ENCODE measurements at regions not wholly inside any gene's neighbourhood (a gene's known extent, or its start where the extent isn't known, plus 50 kb on each side); places are given as distances from the start of the nearest gene placed in this dataset.

DNA sequence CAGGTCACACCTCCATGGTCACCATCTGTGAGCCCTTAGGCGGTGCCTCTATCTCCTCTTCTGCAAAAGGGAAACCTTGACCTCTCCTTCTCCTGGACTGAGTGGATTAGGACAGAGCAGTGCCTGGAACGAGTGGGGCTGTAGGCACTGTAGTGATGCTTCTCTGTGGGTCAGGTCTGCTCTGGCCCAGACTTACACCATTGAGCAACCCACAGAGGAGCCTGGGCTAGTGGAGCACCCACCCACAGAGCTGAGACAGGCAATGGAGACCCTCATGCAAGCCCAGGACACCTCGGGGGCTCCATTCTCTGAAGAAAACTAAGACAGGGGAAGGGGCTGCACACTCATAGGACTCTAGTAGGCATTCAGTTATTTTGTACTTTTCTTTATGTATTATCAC lies 400.6 kb downstream of the GADD45G start (continued):
- no peak for TF ChIP-seq ASH2L (IDR thresholded peaks at IDR 0.05; ENCODE audit: borderline replicate concordance, low read depth)
- TF ChIP-seq, protein P1, sequence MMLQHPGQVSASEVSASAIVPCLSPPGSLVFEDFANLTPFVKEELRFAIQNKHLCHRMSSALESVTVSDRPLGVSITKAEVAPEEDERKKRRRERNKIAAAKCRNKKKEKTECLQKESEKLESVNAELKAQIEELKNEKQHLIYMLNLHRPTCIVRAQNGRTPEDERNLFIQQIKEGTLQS (IDR thresholded peaks at IDR 0.05; ENCODE audit: borderline replicate concordance, extremely low read depth, low read depth, low read length): no peak
- TF ChIP-seq, protein P2, sequence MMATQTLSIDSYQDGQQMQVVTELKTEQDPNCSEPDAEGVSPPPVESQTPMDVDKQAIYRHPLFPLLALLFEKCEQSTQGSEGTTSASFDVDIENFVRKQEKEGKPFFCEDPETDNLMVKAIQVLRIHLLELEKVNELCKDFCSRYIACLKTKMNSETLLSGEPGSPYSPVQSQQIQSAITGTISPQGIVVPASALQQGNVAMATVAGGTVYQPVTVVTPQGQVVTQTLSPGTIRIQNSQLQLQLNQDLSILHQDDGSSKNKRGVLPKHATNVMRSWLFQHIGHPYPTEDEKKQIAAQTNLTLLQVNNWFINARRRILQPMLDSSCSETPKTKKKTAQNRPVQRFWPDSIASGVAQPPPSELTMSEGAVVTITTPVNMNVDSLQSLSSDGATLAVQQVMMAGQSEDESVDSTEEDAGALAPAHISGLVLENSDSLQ (IDR thresholded peaks at IDR 0.05): no peak

DNA sequence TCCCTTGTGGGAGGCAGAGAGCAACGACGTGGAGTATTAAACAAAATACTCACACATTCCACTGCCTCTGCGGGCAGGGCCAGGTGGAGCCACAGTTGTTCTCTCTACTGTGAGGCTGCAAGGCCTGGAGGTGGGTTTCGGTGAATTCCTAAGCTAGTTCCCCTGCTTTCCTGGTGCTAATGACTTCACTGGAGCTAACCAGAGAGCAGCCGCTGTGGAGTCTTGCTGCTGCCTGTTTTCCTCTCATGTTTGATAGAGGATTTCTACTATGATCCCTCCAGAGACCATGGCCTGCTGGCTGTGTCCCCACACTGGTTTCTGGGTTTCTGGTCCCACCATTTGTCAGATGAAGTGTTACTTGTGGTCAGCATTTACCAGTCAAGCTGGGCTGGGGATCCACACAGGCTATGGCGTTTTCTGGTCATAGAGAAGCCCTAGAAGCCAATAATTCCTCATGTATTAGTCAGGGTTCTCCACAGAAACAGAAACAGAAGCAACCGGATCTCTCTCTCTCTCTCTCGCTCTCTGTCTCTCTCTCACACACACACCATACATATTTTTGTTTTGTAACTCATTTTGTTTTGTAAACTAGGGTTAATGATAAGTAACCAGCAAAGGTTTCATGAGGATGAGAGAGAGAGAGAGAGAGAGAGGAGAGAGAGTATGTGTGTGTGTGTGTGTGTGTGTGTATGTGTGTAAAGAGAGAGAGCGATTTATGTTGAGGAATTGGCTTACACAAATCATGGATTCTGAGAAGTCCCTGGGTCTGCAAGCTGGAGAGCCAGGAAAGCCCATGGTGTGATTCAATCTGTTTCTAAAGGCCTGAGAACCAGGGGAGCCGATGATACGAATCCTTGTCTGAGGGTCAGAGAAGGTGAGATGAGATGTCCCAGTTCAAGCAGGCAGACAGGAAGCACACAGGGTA lies 403.0 kb downstream of the GADD45G start:
- no peak overlapping the region for H3K4me3 ChIP-seq
- H3K79me2 ChIP-seq (ENCODE audit: control insufficient read depth, insufficient read depth, low read length): no peaks in the 10 kb centered on the region
- no peak overlapping the region for H3K27ac ChIP-seq (ENCODE audit: control insufficient read depth, insufficient read depth)
- TF ChIP-seq WRNIP1 (IDR thresholded peaks at IDR 0.05; ENCODE audit: borderline replicate concordance, low read depth, low read length): no peak
- TF ChIP-seq PAX8 (IDR thresholded peaks at IDR 0.05): no peak
- no peak for TF ChIP-seq EED (IDR thresholded peaks at IDR 0.05; ENCODE audit: low read depth)
- TF ChIP-seq YBX1 (IDR thresholded peaks at IDR 0.05): no peak
- TF ChIP-seq NR2F1 (conservative IDR thresholded peaks at IDR 0.05): no peak
- TF ChIP-seq SREBF2 (IDR thresholded peaks at IDR 0.05; ENCODE audit: low read length): no peak
- TF ChIP-seq, protein P3, sequence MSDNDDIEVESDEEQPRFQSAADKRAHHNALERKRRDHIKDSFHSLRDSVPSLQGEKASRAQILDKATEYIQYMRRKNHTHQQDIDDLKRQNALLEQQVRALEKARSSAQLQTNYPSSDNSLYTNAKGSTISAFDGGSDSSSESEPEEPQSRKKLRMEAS (IDR thresholded peaks at IDR 0.05; ENCODE audit: low read depth, low read length): no peak
- TF ChIP-seq MXI1 (IDR thresholded peaks at IDR 0.05; ENCODE audit: low read depth, low read length): no peak
- TF ChIP-seq TCF3 (IDR thresholded peaks at IDR 0.05; ENCODE audit: borderline replicate concordance, insufficient read depth, low read depth, low read length): no peak
- no peak for TF ChIP-seq NFYB (IDR thresholded peaks at IDR 0.05; ENCODE audit: insufficient read depth, low read depth, low read length)
- no peak for TF ChIP-seq GATAD2B (conservative IDR thresholded peaks at IDR 0.05; ENCODE audit: low read depth)
- TF ChIP-seq BACH1 (IDR thresholded peaks at IDR 0.05; ENCODE audit: borderline replicate concordance): no peak
- TF ChIP-seq ZNF622 (IDR thresholded peaks at IDR 0.05): no peak
- TF ChIP-seq, protein P4, sequence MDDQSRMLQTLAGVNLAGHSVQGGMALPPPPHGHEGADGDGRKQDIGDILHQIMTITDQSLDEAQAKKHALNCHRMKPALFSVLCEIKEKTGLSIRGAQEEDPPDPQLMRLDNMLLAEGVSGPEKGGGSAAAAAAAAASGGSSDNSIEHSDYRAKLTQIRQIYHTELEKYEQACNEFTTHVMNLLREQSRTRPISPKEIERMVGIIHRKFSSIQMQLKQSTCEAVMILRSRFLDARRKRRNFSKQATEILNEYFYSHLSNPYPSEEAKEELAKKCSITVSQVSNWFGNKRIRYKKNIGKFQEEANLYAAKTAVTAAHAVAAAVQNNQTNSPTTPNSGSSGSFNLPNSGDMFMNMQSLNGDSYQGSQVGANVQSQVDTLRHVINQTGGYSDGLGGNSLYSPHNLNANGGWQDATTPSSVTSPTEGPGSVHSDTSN (IDR thresholded peaks at IDR 0.05; ENCODE audit: insufficient replicate concordance, low read depth, low read length): no peak
- TF ChIP-seq JUNB (IDR thresholded peaks at IDR 0.05): no peak
- TF ChIP-seq POLR2AphosphoS5 (IDR thresholded peaks at IDR 0.05; ENCODE audit: low read length): no peak
- no peak for FAIRE-seq
- H4K20me1 ChIP-seq (ENCODE audit: control insufficient read depth, insufficient read depth): no peaks in the 10 kb centered on the region
- ATAC-seq: no peak
- intact Hi-C loops (cut with micrococcal nuclease; ENCODE audit: unreplicated experiment): no loop called here
- no TSS peak for BruUV-seq (replicated peaks)
- no peaks in the 10 kb centered on the region for H3K4me1 ChIP-seq (ENCODE audit: control insufficient read depth, insufficient read depth, low read length)
- no peaks in the 10 kb centered on the region for H3K36me3 ChIP-seq (ENCODE audit: control insufficient read depth in 2 of 2, insufficient read depth in 2 of 2, low read length in 1 of 2)
- H3K27me3 ChIP-seq (replicated peaks in 1 of 2; ENCODE audit: control insufficient read depth in 2 of 2, insufficient read depth in 2 of 2, low read length in 1 of 2): no peaks in the 10 kb centered on the region
- no peak overlapping the region for H3K4me2 ChIP-seq (ENCODE audit: control insufficient read depth, insufficient read depth)
- ChIA-PET SMC1A (ENCODE audit: uncharacterized antibody, unreplicated experiment) (interaction anchor here (1.0 kb wide), 1 partner anchor 405 kb away, joined by 6 read pairs; no protein-coding TSS in a partner anchor), POLR2A (interaction anchor here (0.6 kb wide), 1 partner anchor 77 kb away, joined by 3 read pairs; no protein-coding TSS in a partner anchor), CTCF (interaction anchor here (1.3 kb wide), 1 partner anchor 410 kb away, joined by 3 read pairs; no protein-coding TSS in a partner anchor), RAD21 (ENCODE audit: unreplicated experiment) (no interaction called here)
- WGBS (ENCODE audit: insufficient coverage, insufficient replicate concordance, low lambda C conversion rate, missing lambda C conversion rate): 50% methylated on average over 11 of the region's 11 CpGs
- no peak overlapping the region for H2AFZ ChIP-seq (ENCODE audit: control insufficient read depth, low read depth, low read length)
- in situ Hi-C loops (cut with MboI): no loop called here
- H3K9me3 ChIP-seq (replicated peaks; ENCODE audit: control insufficient read depth, insufficient read depth, low read length): no peaks in the 10 kb centered on the region; the same call in 2 of the 3 replicates
- H3K9ac ChIP-seq (ENCODE audit: control insufficient read depth, insufficient read depth, low read length): no peak overlapping the region
- no peak for DNase-seq (ENCODE audit: low read depth, low spot score)
